SKM-1 treated with dmso at 0.1 percent for 144 hours (cell line): ENCODE measurements at regions not wholly inside any gene's neighbourhood (a gene's known extent, or its start where the extent isn't known, plus 50 kb on each side); places are given as distances from the start of the nearest gene placed in this dataset.
"Not testable (repeated sequence)": the region's sequence is repeated elsewhere in the genome, so short reads cannot be mapped to it uniquely, and the experiment has no call there.

Experiments
- DNase-seq: peaks from one replicate; lab custom pipeline; 2025; ENCODE audit not compliant: unreplicated experiment; lab: John Stamatoyannopoulos, UW

DNA sequence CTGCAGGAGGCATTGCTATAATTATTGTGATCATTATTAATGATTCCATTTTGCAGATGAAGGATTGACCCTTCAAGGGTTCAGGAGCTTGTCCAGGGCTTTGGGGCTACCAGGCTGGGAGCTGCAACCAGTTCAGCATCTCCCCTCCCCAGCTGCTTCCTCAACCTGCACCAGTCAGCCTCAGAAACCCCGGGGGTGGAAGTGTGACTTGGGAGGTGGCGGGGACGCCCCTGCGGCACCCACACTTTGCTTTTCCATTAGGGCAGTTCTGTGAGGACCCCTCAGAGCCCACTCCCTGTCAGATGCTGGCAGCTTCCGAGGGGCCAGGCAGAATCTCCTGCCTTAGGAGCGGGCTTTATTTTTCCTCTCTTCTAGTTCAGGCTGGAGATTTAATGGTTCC lies 85.6 kb downstream of the OLFM1 start:
- no peak for DNase-seq

DNA sequence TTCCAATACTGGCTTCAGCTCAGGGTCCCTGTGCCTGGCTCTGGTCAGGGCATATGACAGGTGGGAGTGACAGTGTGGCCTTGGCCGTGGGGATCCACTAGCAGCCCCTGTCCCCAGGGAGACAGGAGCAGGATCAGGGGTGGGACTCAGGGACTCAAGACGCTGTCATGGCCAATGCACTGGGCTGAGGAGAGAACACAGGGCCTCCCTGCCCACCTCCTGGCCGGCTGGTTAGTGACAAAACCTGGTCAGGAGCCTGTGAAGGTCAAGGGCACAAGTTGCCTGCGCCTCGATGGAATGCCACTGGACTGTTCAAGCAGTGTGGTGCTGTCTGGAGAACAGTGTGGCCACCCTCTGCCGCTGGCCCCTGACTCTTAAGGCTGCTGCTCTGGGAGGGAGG lies 86.8 kb downstream of the OLFM1 start:
- no peak for DNase-seq

DNA sequence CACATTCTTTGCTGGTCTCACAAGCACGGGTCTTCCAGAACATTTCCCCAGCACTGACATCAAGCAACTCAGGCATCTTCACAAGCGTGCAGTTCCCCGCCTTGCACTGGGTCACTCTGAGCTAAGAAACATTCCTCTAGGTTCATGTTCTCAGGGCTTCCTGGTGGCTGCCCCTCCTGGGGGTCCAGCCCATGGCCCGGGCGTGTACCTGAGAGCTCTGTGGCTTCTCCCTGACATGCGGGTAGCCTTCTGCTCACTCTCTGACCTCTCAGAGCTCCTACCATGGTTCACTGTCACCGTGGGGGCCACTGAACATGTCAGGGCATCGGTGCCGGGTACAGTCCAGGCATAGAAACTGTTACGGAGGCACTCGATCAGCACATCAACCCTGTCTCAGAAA lies 87.5 kb downstream of the OLFM1 start:
- no peak for DNase-seq

DNA sequence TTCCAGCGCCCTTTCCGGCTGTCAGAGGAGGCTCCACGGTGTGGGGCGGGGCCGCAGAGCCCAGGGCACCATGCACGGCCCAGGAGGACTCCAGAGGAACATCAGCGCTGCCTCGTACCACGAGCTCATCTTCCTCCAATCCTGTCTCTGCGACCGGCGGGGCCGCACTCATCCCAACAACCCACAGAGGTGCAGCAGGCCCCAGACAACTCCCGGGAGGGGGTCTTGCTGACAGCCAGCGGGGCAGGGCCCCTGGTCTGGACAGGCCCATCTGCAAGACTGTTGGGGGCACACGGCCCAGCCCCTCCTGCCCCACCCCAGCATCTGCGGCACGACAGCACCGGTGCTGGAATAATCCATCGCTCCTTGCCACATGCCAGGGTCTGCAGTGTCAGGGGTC lies 88.8 kb downstream of the OLFM1 start:
- no peak for DNase-seq

DNA sequence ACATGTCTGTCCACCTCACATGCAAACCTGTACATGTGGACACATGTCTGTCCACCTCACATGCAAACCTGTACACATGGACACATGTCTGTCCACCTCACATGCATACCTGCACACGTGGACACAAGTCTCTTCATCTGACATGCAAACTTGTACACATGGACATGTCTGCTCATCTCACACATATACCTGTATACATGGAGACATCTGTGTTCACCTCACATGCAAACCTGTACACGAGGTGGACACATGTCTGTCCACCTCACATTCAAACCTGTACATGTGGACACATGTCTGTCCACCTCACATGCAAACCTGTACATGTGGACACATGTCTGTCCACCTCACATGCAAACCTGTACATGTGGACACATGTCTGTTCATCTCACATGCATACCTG lies 90.1 kb downstream of the OLFM1 start:
- not testable (repeated sequence) for DNase-seq

DNA sequence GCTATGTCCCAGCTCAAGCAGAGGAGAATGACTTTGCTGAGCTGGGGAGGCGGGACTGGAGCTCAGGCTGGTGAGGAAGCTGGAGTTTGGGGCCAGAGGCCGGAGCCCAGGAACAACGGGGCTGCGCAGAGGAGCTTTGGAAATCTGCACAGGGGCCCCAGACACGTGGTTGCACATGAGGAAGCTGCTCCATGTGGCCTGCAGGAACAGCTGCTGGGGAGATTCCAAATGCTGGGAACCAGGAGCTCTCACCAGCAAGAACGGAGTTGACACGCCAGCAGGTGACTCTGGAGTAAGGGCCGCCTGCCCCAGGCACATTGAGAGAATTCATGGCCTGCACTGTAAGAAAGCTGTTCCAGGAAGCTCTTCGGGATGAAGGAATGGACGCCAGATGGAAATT lies 91.0 kb downstream of the OLFM1 start:
- no peak for DNase-seq

DNA sequence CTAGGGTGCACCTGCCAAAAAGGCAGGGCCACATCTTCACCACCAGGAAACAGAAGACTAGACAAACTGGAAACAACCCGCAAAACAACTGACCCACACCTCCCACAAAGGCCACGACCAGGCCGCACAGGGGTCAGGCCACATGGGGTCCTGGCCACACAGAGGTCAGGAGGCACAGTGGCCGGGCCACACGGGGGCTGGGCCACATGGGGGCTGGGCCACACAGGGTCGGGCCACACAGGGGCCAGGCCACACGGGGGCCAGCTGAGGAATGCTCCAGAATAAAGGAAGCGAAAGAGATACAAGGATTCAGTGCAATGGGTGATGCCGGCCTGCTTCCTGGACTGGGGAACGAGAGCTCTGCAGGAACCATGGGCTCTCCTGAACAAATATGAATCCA lies 91.6 kb downstream of the OLFM1 start:
- DNase-seq: no peak

DNA sequence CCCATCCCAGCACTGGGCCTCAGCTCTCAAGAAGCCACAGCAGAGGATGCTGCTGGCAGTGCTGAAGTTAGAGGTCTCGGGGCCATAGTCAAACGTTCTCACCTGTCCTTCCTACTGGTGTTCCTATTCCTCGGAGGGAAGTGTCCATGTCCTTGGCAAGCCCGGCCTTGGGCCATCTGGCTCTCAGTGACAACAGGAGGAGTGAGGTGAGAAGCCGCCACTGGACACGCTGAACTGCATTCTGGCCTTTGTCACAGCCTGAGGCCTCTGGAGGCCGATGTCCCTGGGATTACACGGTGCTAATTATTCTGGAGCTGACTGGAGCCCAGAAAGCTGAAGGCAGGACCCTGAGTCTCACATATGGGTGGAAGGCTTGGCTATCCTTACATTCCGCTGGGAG lies 92.5 kb downstream of the OLFM1 start:
- no peak for DNase-seq

DNA sequence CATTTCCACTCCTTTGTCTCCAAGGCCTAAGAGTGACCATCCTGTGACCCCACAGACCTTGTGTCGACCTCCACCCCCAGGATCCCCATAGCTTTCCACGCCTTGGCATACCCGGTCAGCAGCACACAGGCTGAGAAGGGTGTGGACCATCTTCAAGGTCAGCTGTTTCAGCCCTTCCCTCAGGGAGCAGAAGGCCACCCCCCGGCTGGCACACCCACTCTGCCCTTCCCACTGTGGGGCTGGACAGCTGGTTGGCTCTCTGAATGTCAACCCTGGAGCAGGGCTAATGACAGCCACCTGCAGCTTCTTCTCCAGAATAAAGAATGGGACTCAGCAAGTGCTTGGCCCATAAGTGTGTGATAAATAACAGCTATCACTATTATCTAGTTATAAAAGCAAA lies 93.1 kb downstream of the OLFM1 start:
- DNase-seq: no peak

DNA sequence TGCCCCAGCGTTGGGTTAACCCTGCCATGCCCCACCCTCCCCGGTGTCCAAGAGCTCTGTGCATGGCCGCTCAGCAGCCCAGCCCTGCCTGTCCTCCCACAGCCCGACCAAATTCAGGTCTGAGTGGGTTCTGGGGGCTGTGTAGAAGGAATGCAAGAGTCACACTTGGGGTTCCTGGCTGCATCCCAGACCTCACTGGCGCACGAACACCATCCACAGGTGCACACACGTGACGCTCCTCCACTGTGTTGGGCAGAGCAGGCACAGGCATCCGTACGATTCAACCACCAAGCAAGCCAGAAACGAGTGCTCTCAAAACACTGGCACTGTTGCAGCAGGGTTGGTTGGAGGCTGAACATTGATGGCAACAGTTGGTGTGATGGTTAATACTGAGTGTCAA lies 93.9 kb downstream of the OLFM1 start:
- no peak for DNase-seq

DNA sequence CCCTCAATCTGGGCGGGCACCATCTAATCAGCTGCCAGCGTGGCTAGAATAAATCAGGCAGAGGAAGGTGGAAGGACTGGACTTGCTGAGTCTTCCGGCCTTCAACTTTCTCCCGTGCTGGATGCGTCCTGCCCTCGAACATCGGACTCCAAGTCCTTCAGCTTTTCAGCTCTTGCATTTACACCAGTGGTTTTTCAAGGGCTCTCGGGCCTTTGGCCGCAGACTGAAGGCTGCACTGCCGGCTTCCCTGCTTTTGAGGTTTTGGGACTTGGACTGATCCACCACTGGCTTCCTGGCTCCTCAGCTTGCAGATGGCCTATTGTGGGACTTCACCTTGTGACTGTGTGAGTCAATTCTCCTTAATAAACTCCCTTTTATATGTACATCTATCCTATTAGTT lies 94.4 kb downstream of the OLFM1 start:
- DNase-seq: not testable (repeated sequence)

DNA sequence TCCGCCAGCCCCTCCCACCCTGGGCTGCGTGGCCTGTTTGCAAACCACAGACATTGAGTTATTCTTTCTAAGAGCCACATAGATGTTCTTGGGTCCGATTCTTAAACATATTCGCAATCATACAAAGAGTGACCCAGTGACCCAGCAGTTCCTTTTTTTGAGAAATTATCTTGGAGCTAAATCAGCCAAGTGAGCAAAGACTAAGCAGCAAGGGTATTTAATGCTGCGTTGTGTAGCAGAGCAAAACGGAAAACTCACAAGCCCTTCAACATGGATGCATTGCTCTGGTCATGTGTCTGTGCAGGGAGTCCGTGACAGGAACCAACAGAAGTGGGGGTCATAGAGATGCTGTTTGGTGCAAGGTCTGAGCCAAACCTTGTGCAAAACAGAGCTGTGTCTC lies 95.6 kb downstream of the OLFM1 start:
- no peak for DNase-seq

DNA sequence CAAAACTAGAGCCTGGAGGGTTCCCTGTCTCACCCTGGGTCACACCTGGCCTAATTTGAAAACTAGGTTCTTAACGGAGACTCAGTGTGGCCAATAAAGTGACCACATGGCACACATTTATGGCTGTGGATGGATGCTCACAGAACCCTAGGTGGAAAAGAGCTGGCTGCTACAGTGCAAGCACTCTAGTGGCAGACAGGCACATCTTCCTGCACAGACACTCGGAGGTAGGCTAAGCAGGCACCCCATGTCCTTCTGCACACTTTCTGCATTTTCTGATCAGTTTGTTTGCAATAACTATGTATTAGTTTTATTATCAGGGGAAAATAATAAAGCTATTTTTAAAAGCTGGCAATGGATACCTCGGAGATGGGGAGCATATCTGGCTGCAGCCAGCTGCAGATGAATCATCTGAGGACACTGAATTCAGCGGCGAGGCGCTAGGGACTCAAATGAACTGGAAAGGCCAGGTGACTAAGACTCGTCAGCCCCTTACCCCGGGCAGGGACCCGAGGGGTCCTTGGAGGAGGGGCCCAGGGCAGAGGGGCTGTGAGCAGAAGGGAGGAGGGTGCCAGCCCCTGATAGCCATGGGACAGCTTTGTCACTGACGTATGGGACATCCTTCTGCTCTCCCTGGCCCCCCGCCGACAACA lies 96.2 kb downstream of the OLFM1 start:
- DNase-seq: no peak

DNA sequence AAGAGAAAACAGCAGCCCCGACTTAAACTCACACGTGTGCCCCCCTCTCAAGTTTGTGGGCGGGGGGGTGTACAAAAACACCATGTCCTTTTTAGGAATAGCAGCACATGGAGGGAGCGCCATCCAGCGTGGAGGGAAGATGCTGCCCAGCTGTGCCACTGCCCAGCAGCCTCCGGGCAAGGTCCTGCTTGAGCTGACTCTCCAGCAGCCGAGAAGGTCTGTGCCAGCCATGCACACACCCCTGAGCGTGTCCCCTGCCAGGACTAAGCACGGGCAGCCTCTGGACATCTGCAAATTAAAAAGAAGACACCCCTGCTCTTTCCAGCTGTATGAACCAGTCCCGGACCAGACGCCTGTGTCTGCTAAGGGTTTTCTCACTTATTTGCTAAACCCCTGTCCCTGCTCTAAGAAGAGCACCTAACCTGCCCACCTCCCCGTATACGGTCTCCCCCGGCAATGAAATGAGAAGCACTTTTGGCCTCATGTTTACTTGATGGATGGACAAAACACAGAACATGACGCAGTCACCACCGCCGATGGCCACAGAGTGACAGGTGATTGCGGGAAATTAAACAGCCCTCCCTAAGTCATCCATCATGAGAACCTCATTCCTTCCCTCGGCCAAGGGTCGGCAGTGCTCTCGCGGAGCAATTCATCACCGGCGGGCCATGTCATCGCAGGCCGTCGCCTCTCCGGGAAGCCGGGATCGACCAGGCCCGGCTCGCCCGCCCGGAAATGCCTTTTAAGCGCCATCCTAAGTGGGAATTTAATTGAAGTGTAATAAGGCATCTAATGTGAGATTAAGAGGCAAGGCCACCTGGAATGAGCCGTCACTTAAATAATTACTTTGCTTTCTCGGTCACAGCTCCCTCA lies 96.9 kb downstream of the OLFM1 start:
- no peak for DNase-seq

DNA sequence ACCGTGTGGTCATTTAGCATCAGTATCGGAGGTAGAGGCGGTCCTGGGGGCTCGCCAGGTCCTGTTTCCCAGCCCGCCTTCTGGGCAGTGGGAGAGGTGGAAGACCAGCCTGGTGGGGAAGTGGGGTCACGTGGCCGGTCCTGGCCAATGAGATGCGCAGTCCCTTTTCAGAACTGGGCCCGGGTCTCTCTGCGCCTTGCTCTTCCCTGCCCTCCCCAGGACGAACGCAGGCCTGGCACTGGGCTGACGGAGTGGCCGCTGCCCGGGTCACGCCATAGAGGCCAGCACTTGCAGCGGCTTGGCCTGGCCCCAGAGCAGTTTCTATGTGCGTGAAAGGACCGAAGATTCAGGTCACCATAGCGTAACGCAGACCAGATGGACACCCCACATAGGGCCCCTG lies 97.6 kb downstream of the OLFM1 start:
- no peak for DNase-seq

DNA sequence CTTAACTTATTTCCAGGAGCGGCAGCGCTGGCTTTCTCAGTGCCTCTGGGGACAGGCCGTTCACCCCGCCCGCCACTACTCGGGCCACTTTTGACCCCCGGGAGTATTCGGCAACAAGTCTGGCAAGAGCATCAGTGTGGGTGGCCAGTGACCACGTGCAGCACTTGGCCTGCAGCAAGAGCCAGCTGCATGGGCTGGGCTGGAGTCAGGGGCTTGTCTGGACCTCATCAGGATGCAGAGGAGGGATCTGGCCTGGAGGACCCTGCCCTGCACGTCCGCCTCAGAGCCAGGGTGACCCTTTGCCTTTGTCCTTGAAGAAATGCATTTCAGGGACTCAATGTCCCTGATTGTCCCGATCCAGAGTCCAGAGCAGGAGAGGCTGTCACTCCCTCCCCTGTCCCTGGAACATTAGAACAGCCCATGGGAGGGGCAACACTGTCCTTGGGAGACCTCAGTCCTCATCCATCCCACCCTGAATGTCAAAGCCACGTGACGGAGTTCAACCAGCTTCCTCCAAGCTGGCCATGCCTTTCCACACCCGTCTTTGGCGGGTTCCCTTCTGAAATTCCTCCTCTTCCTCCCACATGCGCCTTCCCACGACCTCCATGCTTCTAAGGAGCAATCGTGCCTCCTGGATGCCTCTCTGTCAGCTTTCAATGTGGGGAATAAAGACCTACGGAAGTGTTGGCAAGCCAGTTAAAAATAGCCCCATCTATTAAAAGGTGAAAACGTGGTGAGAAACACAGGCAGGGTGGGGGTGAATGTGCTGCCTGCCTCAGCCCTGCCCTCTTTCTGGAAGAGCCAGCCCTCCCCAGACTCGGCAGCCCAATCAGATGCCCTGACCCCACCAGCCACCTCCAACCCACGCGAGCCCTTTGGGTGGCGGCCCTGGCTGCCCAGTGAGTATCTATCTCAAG lies 99.0 kb downstream of the OLFM1 start:
- no peak for DNase-seq

DNA sequence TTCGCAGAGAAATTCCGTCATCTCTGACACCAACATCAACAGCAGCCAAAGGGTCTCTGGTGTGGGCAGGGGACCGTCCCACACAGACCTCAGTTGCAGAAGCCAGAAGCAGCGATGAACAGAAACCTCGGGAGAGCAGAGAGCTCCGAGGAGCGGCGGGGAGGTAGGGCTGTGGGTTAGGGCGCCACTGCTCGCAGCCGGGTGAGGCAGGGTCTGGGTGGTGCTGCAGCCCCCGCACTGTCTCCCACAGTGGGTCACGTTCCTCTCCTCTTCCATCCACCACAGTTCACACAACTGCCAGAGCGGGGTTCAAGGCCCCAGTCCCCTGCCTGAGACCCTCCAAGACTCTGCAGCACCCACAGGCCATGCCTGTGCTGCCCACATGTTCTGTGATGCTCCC lies 99.9 kb downstream of the OLFM1 start:
- no peak for DNase-seq

DNA sequence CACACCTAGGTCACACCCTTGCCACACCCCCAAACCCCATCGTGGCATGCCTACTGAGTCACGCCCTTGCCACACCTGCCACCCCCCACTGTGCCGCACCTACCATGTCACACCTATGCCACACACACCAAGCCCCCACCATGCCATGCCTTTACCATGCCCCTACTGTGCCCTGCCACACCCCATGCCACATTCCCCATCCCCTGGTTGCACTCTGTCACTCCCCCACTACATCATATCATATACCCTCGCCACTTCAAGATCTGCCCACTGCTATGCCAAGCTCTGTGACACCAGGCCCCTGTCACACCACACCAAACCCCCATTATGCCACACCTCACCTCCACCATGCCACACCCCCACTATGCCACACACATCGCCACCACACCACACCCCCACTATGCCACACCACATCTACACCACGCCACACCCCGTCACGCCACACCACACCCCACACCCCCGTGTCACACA lies 101.2 kb downstream of the OLFM1 start:
- no peak for DNase-seq

DNA sequence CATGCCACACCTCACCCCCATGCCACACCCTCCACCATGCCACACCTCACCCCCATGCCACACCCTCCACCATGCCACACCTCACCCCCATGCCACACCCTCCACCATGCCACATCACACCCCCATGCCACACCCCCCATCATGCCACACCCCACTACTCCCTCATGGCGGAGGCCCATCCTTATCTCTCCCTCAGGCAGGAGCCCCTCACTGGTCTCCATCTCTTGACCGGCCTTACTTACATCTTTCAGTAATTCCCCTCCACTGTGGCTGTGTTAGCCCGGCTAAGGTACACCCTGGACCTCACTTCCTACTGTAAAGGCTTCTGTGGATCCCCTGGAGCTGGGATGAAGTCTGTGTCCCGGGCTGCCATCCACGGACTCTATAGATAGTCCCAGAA lies 102.0 kb downstream of the OLFM1 start:
- no peak for DNase-seq

DNA sequence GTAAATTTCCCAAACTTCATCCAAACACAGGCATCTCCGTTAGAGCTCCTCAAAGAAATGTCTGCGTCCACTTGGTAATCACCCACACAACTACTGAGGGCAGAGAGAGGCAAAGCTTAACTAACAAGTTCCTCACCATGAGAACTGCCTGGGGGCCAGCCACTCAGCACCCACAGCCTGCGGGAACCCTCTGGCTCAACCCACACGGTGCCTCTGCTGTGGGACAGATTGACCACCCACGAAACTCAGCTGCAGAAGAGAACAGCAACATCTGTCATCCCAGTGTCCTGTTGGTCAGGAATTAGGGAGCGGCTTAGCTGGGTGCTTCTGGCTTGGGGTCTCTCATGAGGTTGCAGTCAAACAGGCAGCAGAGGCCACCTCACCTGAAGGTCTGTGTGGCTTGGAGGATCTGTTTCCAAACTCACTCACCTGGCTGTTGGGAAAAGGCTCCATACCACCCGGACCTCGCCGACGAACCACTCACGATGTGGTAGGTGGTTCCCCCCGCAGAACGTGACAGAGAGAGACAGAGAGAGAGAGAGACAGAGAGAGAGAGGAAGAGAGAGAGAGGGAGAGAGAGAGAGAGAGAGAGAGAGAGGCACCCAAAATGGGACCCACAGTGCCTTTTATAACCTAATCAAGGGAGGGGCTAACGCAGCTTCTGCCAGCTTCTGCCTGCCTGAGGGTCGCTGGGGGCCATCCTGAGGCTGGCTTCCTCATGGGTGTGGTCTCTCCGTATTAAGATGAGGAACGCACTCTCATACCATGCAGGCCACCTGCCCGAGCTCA lies 103.5 kb downstream of the OLFM1 start:
- no peak for DNase-seq

DNA sequence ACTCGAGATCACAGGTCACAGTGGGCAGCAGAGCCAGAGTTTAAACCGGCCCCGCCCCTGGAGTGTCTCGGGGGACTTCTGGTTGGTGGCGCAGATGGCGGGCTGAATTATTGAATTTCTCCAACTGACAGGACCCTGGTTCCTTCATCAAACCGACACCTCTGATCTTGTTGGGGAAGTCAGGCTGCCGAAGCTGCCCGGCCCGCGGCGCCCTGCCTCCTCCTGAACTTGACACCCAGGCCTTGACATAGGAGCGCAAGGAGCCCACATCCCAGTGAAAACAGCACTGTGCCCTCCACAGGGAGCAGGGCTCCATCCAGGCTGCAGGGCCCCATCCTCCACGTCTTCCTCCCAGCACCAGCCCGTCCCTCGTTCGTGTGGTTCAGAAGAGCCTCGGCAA lies 105.2 kb downstream of the OLFM1 start:
- DNase-seq: no peak
